HG03575 (cell line): ENCODE measurements at regions not wholly inside any gene's neighbourhood (a gene's known extent, or its start where the extent isn't known, plus 50 kb on each side); places are given as distances from the start of the nearest gene placed in this dataset.
"Not testable (repeated sequence)": the region's sequence is repeated elsewhere in the genome, so short reads cannot be mapped to it uniquely, and the experiment has no call there.

ENCODE experiments used
- ATAC-seq: cut with Tn5 transposase; IDR thresholded peaks from one replicate; pipeline ENCODE4 v1.9.1; 2021; ENCODE audit not compliant: unreplicated experiment, insufficient number of reproducible peaks, low FRiP score; ENCODE audit errors: extremely low read depth

- no peak for ATAC-seq
Measured at GRCh38 chr4:154119317-154119716, 330.4 kb upstream of the SFRP2 start.

DNA sequence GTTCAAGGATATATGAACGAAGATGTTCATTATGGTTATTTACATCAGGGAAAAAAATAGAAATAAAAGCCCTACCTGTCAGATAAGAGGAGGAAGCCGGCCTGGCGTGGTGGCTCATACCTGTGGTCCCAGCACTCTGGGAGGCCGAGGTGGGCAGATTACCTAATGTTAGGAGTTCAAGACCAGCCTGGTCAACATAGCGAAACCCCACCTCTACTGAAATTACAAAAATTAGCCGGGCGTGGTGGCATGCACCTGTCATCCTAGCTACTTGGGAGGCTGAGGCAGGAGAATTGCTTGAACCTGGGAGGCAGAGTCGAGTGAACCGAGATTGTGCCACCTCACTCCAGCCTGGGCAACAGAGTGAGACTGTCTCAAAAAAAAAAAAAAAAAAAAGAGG, 328.8 kb upstream of the SFRP2 start:
- ATAC-seq = not testable (repeated sequence)

GRCh38 chr4:154107337-154107736, 318.5 kb upstream of the SFRP2 start:
- no peak for ATAC-seq

DNA sequence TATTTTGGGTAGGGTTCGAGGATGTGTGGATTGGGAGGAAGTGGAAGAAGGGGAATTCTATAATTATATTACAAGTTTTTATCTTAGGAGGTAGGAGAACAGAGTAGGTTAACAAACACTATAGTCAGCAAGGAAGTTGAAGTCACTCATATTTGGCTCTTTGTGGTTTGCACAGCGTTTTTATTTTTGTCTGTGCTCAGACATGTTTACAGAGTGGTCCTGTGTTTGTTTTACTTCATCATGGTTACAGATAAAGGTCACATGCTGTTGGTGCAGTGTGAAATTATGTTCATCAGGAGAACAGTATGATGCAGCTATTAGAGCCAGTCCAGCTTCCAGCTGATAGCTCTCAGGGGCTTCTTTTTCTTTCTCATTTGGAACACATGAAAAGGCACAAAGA, 299.9 kb upstream of the SFRP2 start:
- ATAC-seq = no peak

- no peak for ATAC-seq
Measured at GRCh38 chr4:154086247-154086646, 297.4 kb upstream of the SFRP2 start.

DNA sequence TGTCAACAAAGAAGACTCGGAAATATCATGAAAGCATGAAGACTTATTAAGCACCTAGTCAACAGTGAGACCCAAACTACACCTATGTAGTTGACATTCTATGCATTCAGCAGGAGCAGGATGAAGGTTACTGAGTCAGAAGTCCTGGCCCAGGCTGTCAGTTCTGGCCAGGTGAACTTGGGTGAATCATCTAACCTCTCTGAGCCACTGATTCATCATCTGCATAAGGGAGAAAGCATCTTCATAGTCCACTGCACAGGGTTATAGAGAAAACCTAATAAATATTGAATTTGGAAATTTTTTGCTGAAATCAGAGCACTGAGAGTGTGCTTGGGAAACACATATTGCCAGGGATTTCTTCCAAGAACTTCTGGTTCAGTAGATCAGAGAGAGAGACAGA, 296.0 kb upstream of the SFRP2 start:
- no peak for ATAC-seq

GRCh38 chr4:154082760-154083535, 294.1 kb upstream of the SFRP2 start:
- ATAC-seq = no peak

GRCh38 chr4:154081391-154081790, 292.5 kb upstream of the SFRP2 start:
- no peak for ATAC-seq

GRCh38 chr4:154078504-154079350, 289.8 kb upstream of the SFRP2 start:
- ATAC-seq = no peak

DNA sequence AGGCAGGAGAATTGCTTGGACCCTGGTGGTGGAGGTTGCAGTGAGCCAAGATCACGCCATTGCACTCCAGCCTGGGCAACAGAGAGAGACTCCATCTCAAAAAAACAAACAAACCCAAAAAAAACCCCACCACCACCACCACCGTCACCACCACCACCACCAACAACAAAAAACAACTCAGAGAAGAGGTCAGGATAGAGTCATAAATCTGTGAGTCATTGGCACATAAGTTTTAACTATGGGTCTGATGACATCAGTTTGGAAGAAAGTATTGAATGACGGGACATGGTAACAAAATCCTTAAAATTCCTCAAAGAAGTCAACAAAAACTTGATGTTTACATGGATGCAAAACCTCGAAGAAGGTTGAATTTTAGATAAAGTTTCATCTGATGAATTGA, 288.0 kb upstream of the SFRP2 start:
- ATAC-seq = no peak

GRCh38 chr4:154073107-154073822, 284.4 kb upstream of the SFRP2 start:
- ATAC-seq = peak; percentile 53

DNA sequence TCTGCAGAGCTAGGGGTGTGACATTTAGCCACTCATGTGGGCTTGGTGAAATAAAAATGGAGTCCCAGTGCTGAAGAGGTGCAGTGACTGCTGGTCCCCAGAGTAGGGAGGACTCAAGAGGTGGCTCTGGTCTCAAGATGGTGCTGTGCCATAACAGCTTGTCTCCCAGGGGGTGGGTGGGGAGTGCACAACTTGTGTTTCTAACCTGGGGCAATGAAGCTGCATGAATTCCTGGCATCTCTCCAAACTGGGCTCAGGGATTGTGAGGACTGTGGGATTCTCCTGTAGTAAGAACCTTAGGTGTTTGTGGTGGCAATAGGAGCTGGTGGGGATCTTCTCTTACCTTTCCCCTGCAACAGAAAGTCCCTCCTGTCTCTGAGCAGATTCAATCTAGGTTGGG, 278.9 kb upstream of the SFRP2 start:
- no peak for ATAC-seq

GRCh38 chr4:154065368-154065767, 276.5 kb upstream of the SFRP2 start:
- ATAC-seq = no peak

GRCh38 chr4:154064244-154064643, 275.4 kb upstream of the SFRP2 start:
- ATAC-seq = no peak

GRCh38 chr4:154049457-154050181, 260.7 kb upstream of the SFRP2 start:
- no peak for ATAC-seq

GRCh38 chr4:154047733-154048132, 258.9 kb upstream of the SFRP2 start:
- ATAC-seq = no peak

DNA sequence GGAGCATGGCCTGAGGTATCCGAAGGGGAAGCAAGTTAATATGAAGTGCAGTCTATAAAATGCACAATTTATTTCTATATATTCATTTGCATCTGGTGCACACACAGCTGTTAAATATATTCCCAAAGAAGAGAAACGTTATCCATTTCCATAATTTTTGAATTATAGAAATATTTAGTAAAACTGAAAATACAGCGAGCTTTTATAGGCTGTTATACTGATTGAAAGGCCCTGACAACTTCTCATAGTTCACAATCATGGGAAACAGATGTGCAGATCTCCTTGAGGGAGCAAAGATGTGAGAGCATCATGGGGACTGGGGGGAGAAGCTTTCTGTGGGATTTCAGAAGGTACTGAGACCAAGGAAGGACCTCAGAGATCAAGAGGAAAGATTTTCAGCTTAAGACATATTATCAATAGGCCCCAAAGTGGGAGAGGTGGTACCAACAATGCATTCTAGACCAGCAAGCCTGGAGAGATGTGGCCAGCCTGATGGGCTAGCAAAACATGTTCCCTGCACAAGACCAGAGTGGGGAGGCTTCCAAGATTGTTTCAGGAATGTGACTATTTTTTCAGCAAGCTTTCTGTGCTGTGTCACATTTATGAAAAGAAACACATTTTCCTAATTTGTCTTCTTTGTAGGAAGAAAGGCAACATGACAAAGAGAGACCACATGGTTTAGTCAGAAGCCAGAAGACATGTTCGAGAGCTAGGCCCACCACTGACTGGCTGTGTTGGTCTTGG, 256.0 kb upstream of the SFRP2 start:
- no peak for ATAC-seq

DNA sequence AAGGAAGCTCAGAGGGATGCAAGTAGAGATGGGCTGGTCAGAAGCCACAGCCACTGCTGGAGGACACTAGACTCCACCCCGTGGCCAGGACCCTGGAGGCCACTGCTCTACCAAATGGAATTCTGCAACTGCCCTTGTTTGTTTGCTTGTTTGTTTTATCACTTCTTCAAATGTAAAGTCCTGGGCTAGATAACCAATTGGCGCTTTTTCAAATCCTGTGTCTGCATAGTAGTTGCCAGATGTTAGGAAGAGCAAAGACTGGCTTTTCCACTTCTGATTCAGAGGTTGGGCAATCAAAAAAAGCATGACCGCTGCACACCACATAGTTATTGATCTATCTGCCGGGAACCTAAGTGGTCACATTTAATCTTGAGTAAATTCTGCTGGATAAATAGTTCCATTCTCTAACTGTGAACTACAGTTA, 255.2 kb upstream of the SFRP2 start:
- no peak for ATAC-seq
